NCI-H748 treated with DMSO at 0.1 percent for 48 hours (cell line): ENCODE measurements at regions not wholly inside any gene's neighbourhood (a gene's known extent, or its start where the extent isn't known, plus 50 kb on each side); places are given as distances from the start of the nearest gene placed in this dataset.
"Not testable (repeated sequence)": the region's sequence is repeated elsewhere in the genome, so short reads cannot be mapped to it uniquely, and the experiment has no call there.

ENCODE experiments used
- DNase-seq: peaks from one replicate; lab custom pipeline; 2025; lab: John Stamatoyannopoulos, UW

- no peak for DNase-seq
These were observed 151.9 kb upstream of the ATF7IP start for GRCh38 chr12:14213542-14213941.

- no peak for DNase-seq
These were observed 151.0 kb upstream of the ATF7IP start for GRCh38 chr12:14214495-14214894.

GRCh38 chr12:14215949-14216348 is 149.5 kb upstream of the ATF7IP start:
- DNase-seq: not testable (repeated sequence)

GRCh38 chr12:14216405-14217294 is 148.8 kb upstream of the ATF7IP start:
- no peak for DNase-seq

- no peak for DNase-seq
These were observed 146.3 kb upstream of the ATF7IP start for GRCh38 chr12:14219156-14219555.

- DNase-seq: not testable (repeated sequence)
These were observed 145.8 kb upstream of the ATF7IP start for GRCh38 chr12:14219670-14220069.

- DNase-seq: no peak
These were observed 140.4 kb upstream of the ATF7IP start for GRCh38 chr12:14225064-14225463.

GRCh38 chr12:14235176-14235575 is 130.3 kb upstream of the ATF7IP start:
- not testable (repeated sequence) for DNase-seq

GRCh38 chr12:14236641-14237040 is 128.8 kb upstream of the ATF7IP start:
- DNase-seq: not testable (repeated sequence)

GRCh38 chr12:14238221-14238792 is 127.2 kb upstream of the ATF7IP start:
- no peak for DNase-seq

- no peak for DNase-seq
These were observed 126.0 kb upstream of the ATF7IP start for GRCh38 chr12:14239350-14239934.

GRCh38 chr12:14239935-14240872 is 125.3 kb upstream of the ATF7IP start:
- no peak for DNase-seq

GRCh38 chr12:14240873-14241220 is 124.6 kb upstream of the ATF7IP start:
- no peak for DNase-seq

- DNase-seq: not testable (repeated sequence)
These were observed 122.7 kb upstream of the ATF7IP start for GRCh38 chr12:14242825-14243224.

GRCh38 chr12:14243941-14244340 is 121.5 kb upstream of the ATF7IP start:
- no peak for DNase-seq

- DNase-seq: no peak
These were observed 120.4 kb upstream of the ATF7IP start for GRCh38 chr12:14244876-14245669.

- no peak for DNase-seq
These were observed 118.3 kb upstream of the ATF7IP start for GRCh38 chr12:14247166-14247565.

GRCh38 chr12:14249368-14249767 is 116.1 kb upstream of the ATF7IP start:
- DNase-seq: no peak

GRCh38 chr12:14252697-14253096 is 112.8 kb upstream of the ATF7IP start:
- DNase-seq: no peak

- DNase-seq: no peak
These were observed 112.0 kb upstream of the ATF7IP start for GRCh38 chr12:14253496-14253895.

- DNase-seq: no peak
These were observed 110.7 kb upstream of the ATF7IP start for GRCh38 chr12:14254781-14255180.
